HCEC 1CT (cell line): ENCODE measurements at regions not wholly inside any gene's neighbourhood (a gene's known extent, or its start where the extent isn't known, plus 50 kb on each side); places are given as distances from the start of the nearest gene placed in this dataset.
"Not testable (repeated sequence)": the region's sequence is repeated elsewhere in the genome, so short reads cannot be mapped to it uniquely, and the experiment has no call there.

ENCODE experiments used
- DNase-seq: peaks from one replicate; pipeline ENCODE4 v3.0.0-alpha.2; 2017

GRCh38 chr18:70536370-70537062 lies 247.7 kb downstream of the SOCS6 start:
- DNase-seq, result no peak

DNA sequence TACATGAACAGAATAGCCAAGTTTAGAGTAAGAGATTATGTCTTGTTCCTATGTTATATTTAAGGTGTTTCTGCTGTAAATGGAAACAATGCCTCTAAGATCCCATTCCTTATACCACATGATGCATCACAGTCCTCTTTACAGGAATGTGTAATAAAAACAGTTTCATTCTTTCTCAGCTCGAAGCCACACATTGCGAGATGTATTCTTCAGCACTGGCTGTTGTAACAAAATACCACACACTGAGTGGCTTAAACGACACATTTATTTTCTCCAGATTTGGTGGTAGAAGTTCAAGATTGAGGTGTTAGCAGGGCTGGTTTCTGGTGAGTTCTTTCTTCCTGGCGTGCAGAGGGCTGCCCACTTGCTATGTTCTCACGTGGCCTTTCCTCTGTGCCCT lies 246.2 kb downstream of the SOCS6 start:
- DNase-seq, result no peak

- DNase-seq, result not testable (repeated sequence)
These were observed 236.5 kb downstream of the SOCS6 start for GRCh38 chr18:70525322-70525721.

- DNase-seq, result no peak
These were observed 234.9 kb downstream of the SOCS6 start for GRCh38 chr18:70523792-70524182.

- no peak for DNase-seq
These were observed 234.4 kb downstream of the SOCS6 start for GRCh38 chr18:70523035-70523791.

- DNase-seq, result no peak
These were observed 233.4 kb downstream of the SOCS6 start for GRCh38 chr18:70522183-70522680.

GRCh38 chr18:70520867-70521266 lies 232.0 kb downstream of the SOCS6 start:
- DNase-seq, result no peak

GRCh38 chr18:70513502-70514171 lies 224.8 kb downstream of the SOCS6 start:
- DNase-seq, result no peak

DNA sequence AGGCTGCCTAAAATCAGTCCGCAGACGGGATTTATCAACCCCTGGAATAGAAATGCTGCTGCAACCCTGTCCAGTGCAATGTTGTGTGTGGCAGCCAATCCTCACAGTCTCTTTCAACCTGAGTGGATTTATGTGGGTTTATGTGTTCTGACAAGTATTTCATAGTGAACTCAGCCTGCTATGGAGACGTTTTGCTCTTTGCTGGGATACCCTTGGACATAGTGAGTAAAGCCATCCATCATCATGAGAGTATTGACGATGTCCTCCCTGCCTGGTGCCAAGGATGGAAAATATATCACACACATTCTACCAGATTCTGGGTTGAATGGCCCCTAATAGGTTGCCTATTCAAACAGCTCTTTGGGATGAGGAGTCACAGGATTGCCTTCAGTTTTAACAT lies 219.1 kb downstream of the SOCS6 start:
- DNase-seq, result no peak

DNA sequence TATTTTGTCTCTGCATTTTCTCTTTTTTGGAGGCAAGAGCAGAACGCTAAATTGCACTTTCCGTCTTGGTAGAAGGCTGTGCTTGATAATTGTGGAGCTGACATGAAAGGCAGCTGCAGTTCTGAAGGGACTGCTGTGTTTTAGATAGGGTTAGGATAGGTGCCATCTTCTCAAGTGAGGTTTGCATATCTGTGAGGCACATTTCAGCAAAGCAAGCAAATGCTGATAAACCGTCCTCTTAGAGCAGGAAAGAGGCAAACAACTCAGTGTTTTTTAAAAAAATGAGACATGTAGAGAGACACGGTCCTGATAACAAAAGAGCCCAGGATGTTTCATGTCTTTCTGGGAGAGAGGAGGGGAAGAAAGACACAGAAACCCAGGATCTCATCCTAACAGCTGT lies 217.7 kb downstream of the SOCS6 start:
- no peak for DNase-seq

GRCh38 chr18:70503060-70503459 lies 214.2 kb downstream of the SOCS6 start:
- no peak for DNase-seq

DNA sequence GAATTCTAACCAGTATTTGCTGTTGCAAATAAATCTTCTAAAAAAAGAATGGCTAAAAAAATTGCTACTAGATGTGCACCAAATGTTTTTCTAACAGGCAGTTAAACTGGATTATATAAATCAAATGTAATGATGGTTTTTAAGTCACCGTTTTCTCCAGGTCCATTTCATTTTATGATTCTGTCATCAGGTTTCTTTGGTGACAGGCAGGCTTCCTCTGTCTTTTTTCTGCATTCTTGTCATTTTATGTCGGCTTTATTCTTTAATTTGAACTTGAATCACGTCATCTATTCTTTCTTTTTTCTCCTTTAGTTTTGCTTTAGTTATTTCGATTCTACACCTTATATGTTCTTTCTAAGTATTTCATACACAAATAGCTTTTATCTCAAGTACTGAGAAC lies 212.5 kb downstream of the SOCS6 start:
- DNase-seq, result no peak

- DNase-seq, result no peak
These were observed 211.9 kb downstream of the SOCS6 start for GRCh38 chr18:70500748-70501147.

GRCh38 chr18:70499218-70499691 lies 210.4 kb downstream of the SOCS6 start:
- DNase-seq, result no peak

DNA sequence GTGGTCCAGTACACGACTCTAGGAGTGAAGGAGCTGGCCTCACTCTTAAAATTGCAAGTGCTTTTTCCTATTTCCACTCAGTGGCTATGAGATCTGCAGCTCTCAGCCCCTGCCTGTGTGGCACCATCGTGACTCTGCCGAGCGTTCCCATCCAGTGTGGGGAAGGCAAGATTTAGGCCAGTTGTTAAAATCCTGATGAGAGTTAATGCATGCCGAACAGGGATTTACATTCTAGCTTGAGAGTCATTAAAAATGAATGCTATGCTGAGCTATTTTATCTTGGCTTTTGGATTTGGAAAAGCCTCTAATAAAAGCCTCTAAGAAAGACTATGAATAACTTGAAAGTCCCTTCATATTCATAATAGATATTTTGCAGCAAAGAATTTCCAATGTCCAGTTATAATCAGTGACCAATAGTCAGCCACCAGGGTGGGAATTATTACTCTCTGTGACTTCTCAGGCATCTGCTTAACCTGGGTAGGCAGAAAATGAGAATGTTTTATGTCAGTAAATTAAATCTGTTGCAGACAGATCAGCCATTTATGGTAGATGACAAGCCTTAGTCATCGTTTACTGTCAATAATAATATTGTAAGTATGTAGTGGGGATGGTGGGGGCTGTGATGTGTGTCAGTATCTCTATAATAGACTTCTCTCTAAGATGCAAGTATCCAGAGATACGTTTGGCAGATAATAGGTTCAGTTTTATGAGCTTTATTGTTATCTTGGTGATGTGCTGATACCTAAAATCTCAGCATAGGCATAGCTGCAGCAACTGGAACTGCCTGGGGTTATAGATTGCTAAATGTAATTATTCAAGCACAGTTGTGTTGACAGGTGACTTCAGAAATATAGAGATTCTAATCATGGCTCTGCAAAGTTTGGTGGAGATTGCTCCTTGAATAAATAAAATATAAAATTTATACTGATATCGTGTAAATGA lies 207.8 kb downstream of the SOCS6 start:
- no peak for DNase-seq

GRCh38 chr18:70494524-70494923 lies 205.7 kb downstream of the SOCS6 start:
- DNase-seq, result no peak

- DNase-seq, result no peak
These were observed 204.6 kb downstream of the SOCS6 start for GRCh38 chr18:70493461-70493860.

- peak; percentile 34 for DNase-seq
These were observed 203.0 kb downstream of the SOCS6 start for GRCh38 chr18:70491734-70492348.

DNA sequence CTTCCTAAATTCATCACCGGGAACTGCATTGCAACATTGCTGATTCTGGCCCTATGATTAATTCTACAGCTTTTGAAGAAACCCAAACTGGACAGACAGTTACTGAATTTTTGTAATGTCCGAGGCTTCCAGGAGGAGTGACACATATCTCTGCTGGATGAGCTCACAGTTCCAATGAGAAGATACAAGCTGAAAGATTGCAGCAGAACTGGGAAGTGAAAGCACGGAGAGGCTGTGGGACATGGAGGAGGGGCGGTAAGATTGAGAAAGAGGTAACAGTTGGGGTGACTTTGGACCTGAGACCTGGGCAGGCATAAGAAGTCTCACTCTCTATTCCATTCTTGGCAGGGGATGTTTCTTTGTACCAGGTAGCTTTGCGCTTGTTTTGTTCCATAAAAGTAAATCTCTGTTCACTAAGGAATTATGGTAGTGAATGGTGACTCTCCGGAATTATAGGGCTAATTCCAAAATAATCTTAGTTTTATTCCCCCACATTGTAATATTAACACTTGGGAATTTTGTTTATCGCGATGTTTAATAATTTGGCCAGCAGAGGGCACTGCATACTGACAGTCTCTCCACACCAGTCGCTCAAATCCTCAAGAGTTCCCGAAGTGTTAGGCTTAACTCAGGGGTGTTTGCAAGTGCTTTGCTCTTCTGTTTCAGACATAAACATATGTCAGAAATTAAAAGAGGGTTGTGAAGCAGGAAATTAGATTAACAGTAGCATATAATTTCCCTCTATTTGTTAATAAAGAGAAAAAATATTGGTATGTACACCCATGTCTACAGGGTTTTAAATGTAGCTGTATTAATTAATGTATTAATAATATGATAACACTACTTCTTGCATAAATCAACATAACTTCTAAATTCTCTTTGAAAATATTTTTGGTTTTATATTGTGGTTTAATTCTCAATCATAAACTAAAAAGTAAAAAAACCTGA lies 201.4 kb downstream of the SOCS6 start:
- DNase-seq, result peak; percentile 71

DNA sequence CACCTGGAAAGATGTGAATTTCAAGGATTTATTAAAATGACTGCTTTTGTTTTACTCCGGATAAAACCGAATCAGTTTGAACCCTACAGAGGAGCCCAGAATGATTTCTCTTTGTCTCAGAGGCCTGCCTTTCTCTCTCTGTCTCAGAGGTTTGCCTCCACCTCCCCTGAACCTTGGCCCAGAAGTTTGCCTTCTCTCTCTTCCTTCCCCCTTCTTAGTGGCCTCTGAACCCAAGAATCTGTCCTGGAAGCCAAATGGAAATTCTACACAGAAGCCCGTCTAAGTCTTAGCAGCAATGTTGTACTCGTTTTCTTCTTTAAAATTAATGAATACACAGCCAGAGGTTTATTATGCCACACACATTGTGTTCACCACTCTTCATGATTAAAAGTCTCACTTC lies 200.7 kb downstream of the SOCS6 start:
- no peak for DNase-seq

DNA sequence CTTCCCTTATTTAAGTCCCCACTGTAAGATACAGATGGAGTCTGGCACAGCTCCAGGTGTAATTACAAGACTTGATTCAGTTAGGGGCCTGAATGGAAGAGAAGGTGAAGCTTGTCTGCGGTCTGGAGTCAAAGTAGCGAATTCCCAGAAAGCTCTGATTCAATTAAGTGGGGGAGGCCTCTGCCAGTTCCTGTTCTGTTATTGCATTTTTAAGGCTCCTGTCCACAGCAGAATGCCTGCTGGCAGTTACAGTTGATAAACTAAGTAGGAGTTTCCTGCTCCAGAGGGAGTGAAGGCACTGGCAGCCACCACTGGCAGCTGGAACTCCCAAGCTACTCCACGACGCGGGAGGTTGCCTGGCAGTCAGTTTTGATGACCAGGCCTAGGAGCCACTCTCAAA lies 181.1 kb downstream of the SOCS6 start:
- DNase-seq, result no peak
